Glutamatergic neuron (in vitro differentiated cells): ENCODE measurements at regions not wholly inside any gene's neighbourhood (a gene's known extent, or its start where the extent isn't known, plus 50 kb on each side); places are given as distances from the start of the nearest gene placed in this dataset.
"Not testable (repeated sequence)": the region's sequence is repeated elsewhere in the genome, so short reads cannot be mapped to it uniquely, and the experiment has no call there.

Experiments used
- DNase-seq: peaks from one replicate; pipeline ENCODE4 v3.0.0; 2022
- H3K27ac Mint-ChIP-seq: one replicate; pipeline ENCODE4 v1.8.0; 2020; ENCODE audit warnings: mild to moderate bottlenecking, mixed read lengths, inconsistent platforms; ENCODE audit not compliant: unreplicated experiment
- H3K27me3 Mint-ChIP-seq: one replicate; pipeline ENCODE4 v1.8.0; 2020; ENCODE audit warnings: mild to moderate bottlenecking, moderate library complexity, mixed read lengths, inconsistent platforms; ENCODE audit not compliant: unreplicated experiment
- H3K36me3 Mint-ChIP-seq: one replicate; pipeline ENCODE4 v1.8.0; 2020; ENCODE audit warnings: mild to moderate bottlenecking, mixed read lengths, inconsistent platforms; ENCODE audit not compliant: unreplicated experiment
- H3K4me1 Mint-ChIP-seq: one replicate; pipeline ENCODE4 v1.8.0; 2020; ENCODE audit warnings: mild to moderate bottlenecking, low read depth, mixed read lengths, inconsistent platforms; ENCODE audit not compliant: unreplicated experiment
- H3K4me3 Mint-ChIP-seq: one replicate; pipeline ENCODE4 v1.8.0; 2020; ENCODE audit warnings: mild to moderate bottlenecking, mixed read lengths, inconsistent platforms; ENCODE audit not compliant: unreplicated experiment
- H3K9me3 Mint-ChIP-seq: one replicate; pipeline ENCODE4 v1.8.0; 2020; ENCODE audit warnings: mild to moderate bottlenecking, moderate library complexity, mixed read lengths, inconsistent platforms; ENCODE audit not compliant: unreplicated experiment
- CTCF ChIP-seq: fragments of 200-600 bp; sonication (generic); IDR thresholded peaks from one replicate; pipeline ENCODE4 v1.5.0; 2021; ENCODE audit not compliant: partially characterized antibody, unreplicated experiment

DNA sequence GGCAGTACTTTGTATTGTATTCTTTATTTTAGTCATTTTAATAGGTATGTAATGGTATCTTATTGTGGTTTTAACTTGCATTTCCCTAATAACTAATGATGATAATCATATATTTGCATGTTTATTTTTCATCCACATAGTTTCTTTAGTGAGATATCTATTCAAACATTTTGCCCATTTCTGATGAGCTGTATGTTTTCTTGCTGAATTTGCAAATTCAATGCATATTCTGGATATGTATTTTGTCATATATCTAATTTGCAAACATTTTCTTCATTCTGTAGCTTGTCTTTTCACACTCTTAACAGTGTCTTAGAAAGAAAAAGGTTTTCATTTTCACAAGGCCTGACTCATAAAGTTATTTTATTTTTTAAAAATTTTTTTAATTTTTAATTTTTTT lies 372.1 kb downstream of the ZNF674 start:
- H3K4me1 Mint-ChIP-seq = no peaks in the 10 kb centered on the region
- H3K4me3 Mint-ChIP-seq = no peak overlapping the region
- TF ChIP-seq CTCF = no peak
- H3K27me3 Mint-ChIP-seq = no peaks in the 10 kb centered on the region
- no peaks in the 10 kb centered on the region for H3K9me3 Mint-ChIP-seq
- H3K36me3 Mint-ChIP-seq = no peaks in the 10 kb centered on the region
- no peak for DNase-seq
- no peak overlapping the region for H3K27ac Mint-ChIP-seq

DNA sequence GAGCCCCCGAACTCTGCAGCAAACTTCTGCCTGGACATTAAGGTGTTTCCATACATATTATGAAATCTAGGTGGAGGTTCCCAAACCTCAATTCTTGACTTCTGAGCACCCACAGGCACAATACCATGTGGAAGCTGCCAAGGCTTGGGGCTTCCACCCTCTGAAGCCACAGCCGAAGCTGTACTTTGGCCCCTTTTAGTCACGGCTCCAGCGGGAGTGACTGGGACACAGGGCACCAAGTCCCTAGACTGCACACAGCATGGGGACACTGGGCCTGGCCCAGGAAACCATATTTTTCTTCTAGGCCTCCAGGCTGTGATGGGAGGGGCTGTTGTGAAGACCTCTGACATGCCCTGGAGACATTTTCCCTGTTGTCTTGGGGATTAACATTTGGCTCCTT lies 373.8 kb downstream of the ZNF674 start:
- not testable (repeated sequence) for H3K4me3 Mint-ChIP-seq, H3K36me3 Mint-ChIP-seq, H3K27me3 Mint-ChIP-seq, H3K4me1 Mint-ChIP-seq, H3K9me3 Mint-ChIP-seq, H3K27ac Mint-ChIP-seq, DNase-seq

GRCh38 chrX:46169808-46170207 lies 375.4 kb downstream of the ZNF674 start:
- H3K27me3 Mint-ChIP-seq = no peaks in the 10 kb centered on the region
- H3K27ac Mint-ChIP-seq = no peak overlapping the region
- no peak for DNase-seq
- H3K36me3 Mint-ChIP-seq = no peaks in the 10 kb centered on the region
- no peaks in the 10 kb centered on the region for H3K4me1 Mint-ChIP-seq
- no peak for TF ChIP-seq CTCF
- H3K9me3 Mint-ChIP-seq = no peaks in the 10 kb centered on the region
- no peak overlapping the region for H3K4me3 Mint-ChIP-seq

DNA sequence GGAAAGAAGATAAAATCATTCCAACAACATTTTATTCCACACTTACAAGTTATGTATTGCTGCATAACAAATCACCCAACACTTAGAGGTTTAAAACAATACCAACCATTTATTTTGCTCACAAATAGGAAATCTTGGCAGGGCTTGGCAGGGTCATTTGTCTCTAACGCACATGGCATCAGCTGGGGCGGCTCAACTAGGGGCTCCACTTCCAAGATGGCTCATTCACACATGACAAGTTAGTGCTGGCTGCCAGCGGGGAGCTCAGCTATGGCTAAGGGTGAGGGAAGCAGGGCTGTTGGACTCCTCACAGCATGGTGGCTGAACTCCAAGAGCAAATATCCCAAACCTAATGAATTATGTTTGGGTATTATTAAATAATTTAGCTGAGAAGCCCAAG lies 377.0 kb downstream of the ZNF674 start:
- TF ChIP-seq CTCF = no peak
- no peak overlapping the region for H3K27ac Mint-ChIP-seq
- H3K9me3 Mint-ChIP-seq = no peaks in the 10 kb centered on the region
- no peaks in the 10 kb centered on the region for H3K36me3 Mint-ChIP-seq
- H3K4me3 Mint-ChIP-seq = no peak overlapping the region
- H3K4me1 Mint-ChIP-seq = no peaks in the 10 kb centered on the region
- DNase-seq = no peak
- H3K27me3 Mint-ChIP-seq = no peaks in the 10 kb centered on the region

GRCh38 chrX:46165866-46166265 lies 379.4 kb downstream of the ZNF674 start:
- no peak for TF ChIP-seq CTCF
- Mint-ChIP-seq H3K9me3 (no peaks in the 10 kb centered on the region), H3K4me3 (no peak overlapping the region), H3K4me1 (no peaks in the 10 kb centered on the region), H3K27ac (no peak overlapping the region), H3K36me3 (no peaks in the 10 kb centered on the region), H3K27me3 (no peaks in the 10 kb centered on the region)
- no peak for DNase-seq

DNA sequence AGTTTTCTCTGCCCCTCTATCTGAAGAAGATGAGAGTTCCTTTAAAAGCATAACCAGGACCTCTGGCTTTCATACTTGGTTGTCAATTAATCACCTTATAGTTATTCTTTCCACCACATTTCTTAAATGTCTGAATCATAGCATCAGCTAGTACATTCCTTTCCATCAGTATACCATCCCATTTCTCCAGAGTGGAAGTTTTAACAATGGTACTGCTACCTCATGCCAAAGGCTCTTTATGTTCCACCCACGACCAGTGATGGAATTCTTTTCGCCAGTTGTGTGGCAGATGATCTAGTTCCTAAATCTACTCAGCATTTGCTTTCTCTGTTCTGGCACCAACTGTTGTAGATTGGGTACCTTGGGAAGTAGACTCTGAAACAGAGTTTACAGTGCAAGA lies 379.8 kb downstream of the ZNF674 start:
- Mint-ChIP-seq H3K27me3 (no peaks in the 10 kb centered on the region), H3K36me3 (no peaks in the 10 kb centered on the region)

More for the DNA sequence above, 379.8 kb downstream of the ZNF674 start:
- no peaks in the 10 kb centered on the region for H3K9me3 Mint-ChIP-seq
- no peak for DNase-seq
- H3K4me3 Mint-ChIP-seq = no peak overlapping the region
- no peak overlapping the region for H3K27ac Mint-ChIP-seq
- no peaks in the 10 kb centered on the region for H3K4me1 Mint-ChIP-seq
- no peak for TF ChIP-seq CTCF
